ENCODE measurements at regions not wholly inside any gene's neighbourhood (a gene's known extent, or its start where the extent isn't known, plus 50 kb on each side); places are given as distances from the start of the nearest gene placed in this dataset.

DNA sequence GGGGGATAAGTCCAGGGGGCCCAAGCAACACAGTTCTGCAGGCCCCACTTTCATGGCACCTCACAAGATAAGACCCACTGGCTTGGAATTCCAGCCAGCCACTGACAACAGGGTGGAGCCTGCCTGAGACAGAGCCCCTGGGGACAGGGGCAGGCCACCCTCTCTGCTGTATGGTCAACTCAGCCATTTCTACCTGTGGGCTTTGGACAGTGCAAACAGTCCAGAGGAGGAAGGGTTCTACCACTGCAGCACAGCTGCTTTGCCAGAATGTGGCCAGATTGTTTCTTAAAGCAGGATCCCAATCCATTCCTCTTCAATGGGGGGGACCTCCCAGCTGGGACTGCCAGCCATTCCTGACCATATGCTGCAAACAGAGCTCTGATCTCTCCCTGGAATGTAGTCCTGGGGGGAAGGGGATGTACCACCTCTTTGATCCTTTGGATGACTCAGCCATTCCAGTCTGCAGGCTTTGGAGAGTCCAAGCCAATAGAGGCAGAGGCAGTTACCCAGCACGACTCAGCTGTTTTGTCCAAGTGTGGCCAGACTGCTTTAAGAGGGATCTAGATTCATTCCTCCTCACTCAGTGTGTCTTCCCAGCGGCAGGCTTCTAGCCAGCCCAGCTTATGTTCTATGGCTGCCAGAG lies 842.2 kb downstream of the EPHA7 start:
- no peaks in the 10 kb centered on the region for H3K27me3 Mint-ChIP-seq

DNA sequence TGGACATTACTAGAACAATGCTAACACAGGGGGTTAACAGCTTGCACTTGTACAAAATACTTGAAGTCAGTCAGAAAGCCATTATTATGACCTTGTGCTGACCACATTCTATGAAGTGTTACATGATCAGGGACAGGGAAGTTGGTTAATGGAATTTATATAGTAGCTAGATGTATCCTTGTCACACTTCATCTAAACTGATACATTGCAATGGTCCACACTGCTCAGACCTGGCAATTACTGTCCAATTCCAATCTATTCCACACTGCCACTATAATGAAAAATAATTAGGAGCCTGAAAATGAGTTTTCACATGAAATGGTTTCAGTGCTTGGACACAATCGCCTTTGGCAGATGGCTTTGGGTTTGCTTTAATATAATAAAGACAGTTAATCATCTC lies 850.8 kb downstream of the EPHA7 start:
- Mint-ChIP-seq H3K27ac (no peak overlapping the region), H3K36me3 (ENCODE audit: low read depth) (no peaks in the 10 kb centered on the region), H3K4me3 (no peak overlapping the region), H3K27me3 (no peaks in the 10 kb centered on the region), H3K4me1 (no peaks in the 10 kb centered on the region)
- DNase-seq = no peak
- H3K9me3 ChIP-seq (ENCODE audit: control insufficient read depth, low read length, poor library complexity, severe bottlenecking) = no peaks in the 10 kb centered on the region
- ATAC-seq = no peak

More for the DNA sequence above, 842.2 kb downstream of the EPHA7 start:
- no peak for DNase-seq
- no peaks in the 10 kb centered on the region for H3K4me1 Mint-ChIP-seq
- H3K27ac Mint-ChIP-seq = no peak overlapping the region
- H3K36me3 Mint-ChIP-seq (ENCODE audit: low read depth) = no peaks in the 10 kb centered on the region
- ATAC-seq = no peak
- no peak overlapping the region for H3K4me3 Mint-ChIP-seq
- H3K9me3 ChIP-seq (ENCODE audit: control insufficient read depth, low read length, poor library complexity, severe bottlenecking) = peaks cover 2% of the 10 kb centered on the region

DNA sequence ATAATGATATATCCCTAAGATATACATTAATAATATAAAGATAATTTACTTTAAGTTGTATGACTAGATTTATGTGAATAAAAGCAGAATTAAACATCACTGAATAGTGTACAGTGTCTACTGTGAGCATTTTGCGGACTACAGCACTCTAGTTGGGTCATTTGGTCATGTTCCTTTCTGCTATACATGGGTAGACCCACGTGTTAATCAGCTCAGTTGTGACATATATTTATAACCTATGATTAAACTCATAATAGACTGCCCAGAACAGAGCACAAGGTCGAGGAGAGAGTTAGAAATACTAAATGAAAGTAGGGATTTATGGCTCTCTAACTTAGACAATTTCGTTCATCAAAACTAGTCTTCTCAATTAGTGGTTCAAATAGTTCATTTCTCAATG lies 852.7 kb downstream of the EPHA7 start:
- H3K9me3 ChIP-seq (ENCODE audit: control insufficient read depth, low read length, poor library complexity, severe bottlenecking) = no peaks in the 10 kb centered on the region
- no peaks in the 10 kb centered on the region for H3K4me1 Mint-ChIP-seq
- no peak overlapping the region for H3K27ac Mint-ChIP-seq
- H3K36me3 Mint-ChIP-seq (ENCODE audit: low read depth) = no peaks in the 10 kb centered on the region
- ATAC-seq (no peak), DNase-seq (no peak)
- no peaks in the 10 kb centered on the region for H3K27me3 Mint-ChIP-seq
- H3K4me3 Mint-ChIP-seq = no peak overlapping the region

DNA sequence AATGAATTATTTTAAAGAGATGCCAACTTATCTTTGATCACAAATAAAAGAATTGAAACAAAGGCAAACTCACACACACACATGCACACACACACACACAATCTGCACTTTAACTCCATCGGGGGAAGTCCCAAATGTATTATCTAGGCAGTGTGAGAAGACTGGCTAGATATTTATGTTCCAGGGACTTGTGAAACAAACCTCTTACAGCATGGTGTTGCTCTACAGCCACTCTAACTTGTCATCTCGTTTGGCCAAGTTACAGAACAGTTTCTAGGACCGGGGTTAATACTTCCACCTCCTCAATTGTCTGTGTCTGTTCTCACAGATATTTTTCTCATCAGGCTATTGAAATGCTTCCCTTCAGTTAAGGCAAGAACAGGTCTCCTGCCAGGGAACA lies 855.0 kb downstream of the EPHA7 start:
- Mint-ChIP-seq H3K36me3 (ENCODE audit: low read depth) (no peaks in the 10 kb centered on the region), H3K27ac (no peak overlapping the region), H3K4me3 (no peak overlapping the region), H3K4me1 (peaks cover 2% of the 10 kb centered on the region), H3K27me3 (no peaks in the 10 kb centered on the region)
- DNase-seq (no peak), ATAC-seq (no peak)
- H3K9me3 ChIP-seq (ENCODE audit: control insufficient read depth, low read length, poor library complexity, severe bottlenecking) = no peaks in the 10 kb centered on the region

DNA sequence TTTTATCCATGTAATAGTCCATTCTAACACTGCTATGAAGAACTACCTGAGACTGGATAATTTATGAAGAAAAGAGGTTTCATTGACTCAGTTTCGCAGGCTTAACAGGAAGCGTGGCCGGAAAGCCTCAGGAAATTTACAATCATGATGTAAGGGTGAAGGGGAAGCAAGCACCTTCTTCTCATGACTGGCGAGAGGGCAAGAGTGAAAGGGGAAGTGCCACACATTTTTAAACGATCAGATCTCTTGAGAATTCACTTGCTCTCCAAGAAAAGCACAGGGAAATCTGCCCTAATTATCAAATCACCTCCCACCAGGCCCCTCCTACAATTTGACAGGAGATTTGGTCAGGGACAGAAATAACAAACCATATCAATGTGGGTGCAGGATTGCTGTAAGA lies 859.7 kb downstream of the EPHA7 start:
- H3K27ac Mint-ChIP-seq = no peak overlapping the region
- no peaks in the 10 kb centered on the region for H3K36me3 Mint-ChIP-seq (ENCODE audit: low read depth)
- H3K4me1 Mint-ChIP-seq = peaks cover 2% of the 10 kb centered on the region
- ATAC-seq (no peak), DNase-seq (no peak)
- no peaks in the 10 kb centered on the region for H3K9me3 ChIP-seq (ENCODE audit: control insufficient read depth, low read length, poor library complexity, severe bottlenecking)
- H3K4me3 Mint-ChIP-seq = no peak overlapping the region
- H3K27me3 Mint-ChIP-seq = no peaks in the 10 kb centered on the region

DNA sequence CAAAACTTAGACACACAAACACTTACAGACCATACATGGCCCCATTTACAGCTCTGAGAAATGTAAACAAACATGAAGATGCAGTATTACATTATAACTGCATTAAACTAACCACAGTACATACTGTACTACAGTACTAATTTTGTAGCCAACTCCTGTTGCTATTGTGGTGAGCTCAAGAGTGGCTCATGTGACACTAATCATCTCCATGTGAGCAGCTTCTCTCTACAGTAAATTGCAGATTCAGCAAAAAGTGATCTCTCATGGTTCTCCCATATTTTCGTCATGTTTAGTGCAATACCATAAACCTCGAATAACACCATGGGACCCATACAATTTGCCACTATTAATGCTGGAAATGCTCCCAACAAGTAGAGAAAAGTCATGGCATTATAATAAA lies 860.4 kb downstream of the EPHA7 start:
- no peak overlapping the region for H3K4me3 Mint-ChIP-seq
- no peaks in the 10 kb centered on the region for H3K27me3 Mint-ChIP-seq
- no peaks in the 10 kb centered on the region for H3K36me3 Mint-ChIP-seq (ENCODE audit: low read depth)
- no peaks in the 10 kb centered on the region for H3K9me3 ChIP-seq (ENCODE audit: control insufficient read depth, low read length, poor library complexity, severe bottlenecking)
- ATAC-seq (no peak), DNase-seq (no peak)
- no peak overlapping the region for H3K27ac Mint-ChIP-seq
- H3K4me1 Mint-ChIP-seq = peaks cover 2% of the 10 kb centered on the region

DNA sequence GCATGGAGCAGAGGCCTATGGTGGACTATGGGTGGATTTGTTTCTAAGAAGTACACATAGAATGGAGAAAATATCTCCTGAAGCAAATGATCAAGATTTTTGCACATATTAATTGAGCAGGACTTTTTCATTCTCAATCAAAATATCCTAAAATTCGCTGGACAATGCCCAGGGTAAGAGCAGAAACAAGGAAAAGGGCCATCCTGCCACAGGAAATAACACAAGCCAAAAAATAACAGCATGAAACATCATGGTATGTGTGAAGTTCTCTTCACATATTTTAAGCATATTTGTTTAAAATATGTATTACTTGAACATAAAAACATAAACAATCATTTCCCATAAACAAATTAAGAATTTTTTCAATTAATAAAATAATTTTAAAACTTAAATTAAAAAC lies 868.9 kb downstream of the EPHA7 start:
- no peak overlapping the region for H3K4me3 Mint-ChIP-seq
- H3K4me1 Mint-ChIP-seq = no peaks in the 10 kb centered on the region
- no peak for DNase-seq
- ATAC-seq = no peak
- no peaks in the 10 kb centered on the region for H3K36me3 Mint-ChIP-seq (ENCODE audit: low read depth)
- H3K27ac Mint-ChIP-seq = no peak overlapping the region
- no peaks in the 10 kb centered on the region for H3K27me3 Mint-ChIP-seq
- no peaks in the 10 kb centered on the region for H3K9me3 ChIP-seq (ENCODE audit: control insufficient read depth, low read length, poor library complexity, severe bottlenecking)

DNA sequence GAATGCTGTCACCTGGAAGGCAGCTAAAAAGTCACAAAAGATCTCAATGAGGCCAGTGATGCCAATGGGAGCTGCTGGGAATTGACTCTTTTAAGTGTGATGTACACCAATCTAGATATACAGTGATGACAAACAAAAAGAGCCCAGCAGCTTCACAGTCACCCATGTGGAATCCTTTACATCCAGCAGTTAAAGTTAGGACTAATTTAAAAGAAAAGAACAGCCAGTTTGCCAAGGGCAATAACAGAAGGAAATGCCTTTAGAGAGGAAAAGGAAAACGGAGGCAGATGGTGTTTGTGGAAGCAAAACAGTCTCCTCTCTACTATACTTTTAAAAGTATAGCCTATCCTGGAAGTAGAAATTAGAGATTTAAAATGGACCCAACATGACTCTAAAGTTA lies 873.5 kb downstream of the EPHA7 start:
- H3K4me3 Mint-ChIP-seq = no peak overlapping the region
- no peak overlapping the region for H3K27ac Mint-ChIP-seq
- peaks cover 3% of the 10 kb centered on the region for H3K9me3 ChIP-seq (ENCODE audit: control insufficient read depth, low read length, poor library complexity, severe bottlenecking)
- H3K4me1 Mint-ChIP-seq = no peaks in the 10 kb centered on the region
- ATAC-seq = no peak
- H3K36me3 Mint-ChIP-seq (ENCODE audit: low read depth) = no peaks in the 10 kb centered on the region
- DNase-seq = no peak
- H3K27me3 Mint-ChIP-seq = no peaks in the 10 kb centered on the region

DNA sequence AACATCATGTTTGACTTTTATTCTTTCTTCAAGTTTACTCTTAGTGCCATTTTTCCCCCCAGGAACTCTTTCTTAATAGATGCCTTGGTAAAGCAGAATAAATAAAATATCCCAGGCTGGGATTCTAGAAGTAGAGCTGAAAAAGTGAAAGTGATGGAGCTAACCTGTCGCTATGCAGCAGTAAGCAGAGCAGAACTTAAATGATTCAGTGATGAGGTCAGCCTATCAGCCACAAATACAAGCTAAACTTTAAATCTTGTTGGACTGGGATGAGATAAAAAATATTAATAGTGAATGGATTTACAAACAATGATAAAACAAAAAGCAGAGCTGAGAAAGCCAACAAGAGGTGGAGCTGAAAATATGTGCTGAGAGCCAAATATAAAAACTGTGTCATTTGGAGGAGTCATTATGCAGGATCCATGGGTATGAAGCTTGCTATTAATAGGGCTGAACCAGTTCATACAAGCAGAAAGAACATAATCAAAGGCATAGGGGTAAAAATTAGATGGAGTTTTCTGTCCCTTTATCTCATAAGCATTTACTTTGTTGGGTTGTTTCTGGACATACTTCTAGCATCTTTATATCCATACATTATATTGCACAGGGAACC lies 877.8 kb downstream of the EPHA7 start:
- DNase-seq = no peak
- ATAC-seq = no peak
- H3K9me3 ChIP-seq (ENCODE audit: control insufficient read depth, low read length, poor library complexity, severe bottlenecking) = peaks cover 3% of the 10 kb centered on the region
- no peak overlapping the region for H3K27ac Mint-ChIP-seq
- H3K4me3 Mint-ChIP-seq = no peak overlapping the region
- no peaks in the 10 kb centered on the region for H3K4me1 Mint-ChIP-seq
- H3K27me3 Mint-ChIP-seq = no peaks in the 10 kb centered on the region
- H3K36me3 Mint-ChIP-seq (ENCODE audit: low read depth) = no peaks in the 10 kb centered on the region

DNA sequence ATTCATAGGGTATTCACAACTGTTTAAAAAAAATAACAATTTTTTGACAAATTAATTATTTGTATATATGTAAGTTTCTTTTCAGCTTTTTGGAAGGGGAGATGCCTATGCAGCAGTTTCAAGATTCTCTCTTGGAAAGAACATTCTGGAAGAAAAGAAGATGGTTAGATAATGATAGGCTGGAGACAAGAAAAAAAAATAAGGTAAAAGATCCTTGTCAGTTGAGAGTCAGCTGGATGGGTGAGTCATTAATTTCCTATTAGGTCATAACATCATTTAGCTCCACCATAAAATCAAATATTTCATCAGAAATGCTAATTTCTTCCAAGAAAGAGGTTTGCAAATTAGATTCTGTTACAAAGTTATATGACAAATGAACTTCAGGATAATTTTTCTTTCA lies 880.4 kb downstream of the EPHA7 start:
- no peak for DNase-seq
- H3K4me1 Mint-ChIP-seq = no peaks in the 10 kb centered on the region
- no peak for ATAC-seq
- no peak overlapping the region for H3K4me3 Mint-ChIP-seq
- H3K9me3 ChIP-seq (ENCODE audit: control insufficient read depth, low read length, poor library complexity, severe bottlenecking) = peaks cover 3% of the 10 kb centered on the region
- H3K27ac Mint-ChIP-seq = no peak overlapping the region
- H3K27me3 Mint-ChIP-seq = no peaks in the 10 kb centered on the region
- no peaks in the 10 kb centered on the region for H3K36me3 Mint-ChIP-seq (ENCODE audit: low read depth)

DNA sequence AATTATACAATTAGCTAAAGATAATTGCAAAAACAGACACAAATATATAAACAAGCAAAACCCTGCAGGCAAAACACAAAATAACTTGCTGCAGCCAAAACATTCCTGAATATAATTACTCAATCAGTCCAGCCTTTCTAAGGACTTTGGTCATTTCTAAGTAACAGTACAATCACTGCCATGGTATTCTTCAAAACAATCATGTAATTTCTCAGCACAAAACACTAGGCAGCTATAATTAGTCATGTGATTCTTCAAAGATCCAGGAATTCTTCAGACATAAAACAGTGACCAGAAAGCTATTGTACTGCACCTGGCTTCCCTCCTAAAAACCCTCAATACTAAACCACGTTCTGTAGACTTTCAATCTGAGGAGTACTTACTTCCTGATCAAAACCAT lies 881.1 kb downstream of the EPHA7 start:
- ATAC-seq (no peak), DNase-seq (no peak)
- H3K9me3 ChIP-seq (ENCODE audit: control insufficient read depth, low read length, poor library complexity, severe bottlenecking) = peaks cover 3% of the 10 kb centered on the region
- H3K36me3 Mint-ChIP-seq (ENCODE audit: low read depth) = no peaks in the 10 kb centered on the region
- no peaks in the 10 kb centered on the region for H3K4me1 Mint-ChIP-seq
- H3K4me3 Mint-ChIP-seq = no peak overlapping the region
- no peaks in the 10 kb centered on the region for H3K27me3 Mint-ChIP-seq
- H3K27ac Mint-ChIP-seq = no peak overlapping the region

DNA sequence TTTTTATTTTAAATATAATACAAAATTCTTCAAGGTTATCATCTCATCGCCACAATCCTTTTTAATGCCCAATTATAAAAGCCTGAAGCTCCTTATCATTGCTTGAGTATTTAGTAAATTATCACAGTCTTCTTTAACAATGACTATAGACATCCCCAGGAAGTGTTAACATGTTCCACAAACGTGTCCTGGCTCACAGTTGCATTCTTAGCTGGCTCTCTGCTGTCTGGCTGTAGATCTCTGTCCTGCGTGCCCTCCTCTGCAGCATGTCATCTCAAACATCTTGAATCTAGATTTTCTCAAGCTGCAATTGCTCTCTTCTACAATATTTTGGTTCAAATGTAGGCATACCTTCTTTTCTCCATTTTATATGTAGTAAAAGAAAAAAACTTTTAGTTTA lies 885.2 kb downstream of the EPHA7 start:
- Mint-ChIP-seq H3K36me3 (ENCODE audit: low read depth) (no peaks in the 10 kb centered on the region), H3K27ac (no peak overlapping the region), H3K4me1 (no peaks in the 10 kb centered on the region), H3K27me3 (no peaks in the 10 kb centered on the region), H3K4me3 (no peak overlapping the region)
- no peak for DNase-seq
- no peak for ATAC-seq
- H3K9me3 ChIP-seq (ENCODE audit: control insufficient read depth, low read length, poor library complexity, severe bottlenecking) = no peaks in the 10 kb centered on the region

DNA sequence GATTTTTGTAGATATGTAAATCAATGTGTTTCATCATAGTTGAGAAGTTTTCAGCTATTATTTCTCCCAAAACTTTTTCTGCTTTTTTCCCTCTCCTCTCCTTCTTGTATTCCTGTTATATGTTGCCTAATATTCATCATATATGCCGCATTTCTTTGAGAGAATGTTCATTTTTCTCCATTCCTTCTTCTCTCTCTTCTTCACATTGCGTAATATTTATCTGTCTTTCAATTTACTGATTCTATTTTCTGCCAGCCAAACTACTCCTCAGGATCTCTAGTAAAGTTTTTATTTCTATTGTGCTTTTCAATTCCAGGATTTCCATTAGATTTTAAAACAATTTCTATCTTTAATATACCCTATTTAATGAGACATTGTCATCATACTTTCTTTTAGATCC lies 896.8 kb downstream of the EPHA7 start:
- no peak for ATAC-seq
- Mint-ChIP-seq H3K4me1 (no peaks in the 10 kb centered on the region), H3K27me3 (no peaks in the 10 kb centered on the region), H3K4me3 (no peak overlapping the region), H3K27ac (no peak overlapping the region), H3K36me3 (ENCODE audit: low read depth) (no peaks in the 10 kb centered on the region)
- no peak for DNase-seq
- peaks cover 2% of the 10 kb centered on the region for H3K9me3 ChIP-seq (ENCODE audit: control insufficient read depth, low read length, poor library complexity, severe bottlenecking)

DNA sequence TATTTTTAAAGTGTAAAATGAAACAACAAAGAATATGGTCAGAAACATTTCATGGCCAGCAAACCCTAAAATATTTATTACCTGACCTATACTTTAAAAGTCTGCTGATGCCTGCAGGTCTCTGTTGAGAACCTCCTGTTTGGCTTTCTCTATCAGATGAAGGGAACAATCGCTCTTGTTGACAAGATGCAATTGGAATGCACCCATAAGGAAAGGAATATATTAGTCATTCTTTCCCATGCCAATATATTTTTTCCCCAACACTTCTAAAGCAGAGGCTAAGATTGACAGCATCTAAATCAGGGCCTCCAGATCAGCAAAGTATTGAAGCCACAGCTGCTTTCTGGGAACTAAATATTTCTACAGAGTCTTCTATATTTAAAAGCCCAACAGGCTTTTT lies 897.8 kb downstream of the EPHA7 start:
- no peak overlapping the region for H3K27ac Mint-ChIP-seq
- H3K4me1 Mint-ChIP-seq = no peaks in the 10 kb centered on the region
- no peaks in the 10 kb centered on the region for H3K27me3 Mint-ChIP-seq
- no peaks in the 10 kb centered on the region for H3K9me3 ChIP-seq (ENCODE audit: control insufficient read depth, low read length, poor library complexity, severe bottlenecking)
- ATAC-seq (no peak), DNase-seq (no peak)
- H3K36me3 Mint-ChIP-seq (ENCODE audit: low read depth) = no peaks in the 10 kb centered on the region
- no peak overlapping the region for H3K4me3 Mint-ChIP-seq
